HCEC 1CT (cell line): ENCODE measurements at regions not wholly inside any gene's neighbourhood (a gene's known extent, or its start where the extent isn't known, plus 50 kb on each side); places are given as distances from the start of the nearest gene placed in this dataset.

ENCODE experiments used
- DNase-seq: peaks from one replicate; pipeline ENCODE4 v3.0.0-alpha.2; 2017

DNA sequence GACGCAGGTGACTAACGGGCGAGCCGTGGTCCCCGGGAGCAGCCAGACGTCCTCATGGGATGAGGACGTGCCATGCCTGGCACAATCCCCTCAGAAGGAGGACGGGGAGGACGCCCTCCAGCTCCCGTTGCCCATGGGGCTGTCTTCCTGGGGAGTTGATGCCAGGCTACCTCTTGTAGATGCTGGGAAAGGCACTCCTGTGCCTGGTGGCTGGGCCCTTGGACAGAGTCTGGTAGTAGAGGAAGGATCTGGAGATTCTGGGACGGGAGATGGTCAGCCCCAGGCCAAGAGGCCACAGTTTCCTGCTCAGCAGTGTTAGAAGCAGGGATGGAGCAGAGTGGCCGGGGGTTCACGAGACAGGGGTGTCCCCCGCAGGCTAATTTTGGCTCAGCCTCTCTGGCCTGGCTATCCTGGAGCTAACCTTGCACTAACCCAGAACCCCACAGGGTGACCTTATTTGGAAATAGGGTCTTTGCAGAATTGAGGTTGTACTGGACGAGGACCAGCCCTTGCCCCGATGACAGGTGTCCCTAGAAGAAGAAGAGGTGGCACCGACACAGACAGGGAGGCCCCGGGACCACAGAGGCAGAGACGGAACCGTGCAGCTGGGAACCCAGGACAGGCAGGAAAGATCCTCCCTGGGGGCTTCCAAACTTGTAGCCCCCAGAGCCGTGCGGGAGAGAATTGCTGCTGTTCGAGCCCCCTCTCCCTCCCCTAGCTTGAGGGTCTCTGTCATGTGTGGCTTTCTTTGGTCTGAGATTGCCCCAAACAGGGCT, 50.1 kb upstream of the ADRA2C start:
- no peak for DNase-seq

DNA sequence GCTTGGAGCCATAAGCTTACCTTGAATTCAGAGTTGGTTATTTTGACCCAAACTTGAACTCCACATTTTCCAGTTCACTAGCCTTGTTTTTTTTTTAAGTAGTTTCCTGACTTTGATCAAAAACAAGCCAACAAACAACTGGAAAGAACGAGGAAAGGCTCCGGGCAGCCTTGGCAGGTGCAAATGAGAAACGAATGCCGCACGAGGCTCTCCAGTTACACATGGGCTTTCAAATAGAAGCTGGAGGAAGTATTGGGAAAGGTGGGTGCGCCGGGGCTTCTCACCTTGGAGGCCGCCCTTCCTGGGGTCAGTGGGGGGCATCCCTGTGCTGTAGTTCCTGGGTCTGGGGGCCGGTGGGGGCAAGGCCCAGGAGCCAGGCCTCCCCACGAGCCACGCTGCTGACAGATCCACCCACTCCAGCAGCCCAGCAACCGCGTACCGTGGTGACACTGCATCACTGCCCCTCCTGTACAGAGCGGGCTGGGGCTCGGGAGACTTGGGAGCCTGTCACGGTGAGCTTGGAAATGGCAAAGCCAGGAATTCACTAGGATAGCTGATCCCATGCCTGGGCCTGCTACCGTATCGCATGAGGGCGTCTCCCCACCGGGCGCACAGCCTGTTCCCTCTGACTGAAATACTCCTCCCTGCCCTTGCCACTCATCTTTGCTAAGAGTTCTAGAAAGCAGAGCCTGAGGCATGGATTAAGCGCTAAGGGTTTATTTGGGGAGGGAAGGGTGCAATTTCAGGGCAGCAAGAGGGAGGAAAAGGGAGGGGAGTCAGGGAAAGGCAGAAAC, 50.9 kb upstream of the ADRA2C start:
- no peak for DNase-seq

DNA sequence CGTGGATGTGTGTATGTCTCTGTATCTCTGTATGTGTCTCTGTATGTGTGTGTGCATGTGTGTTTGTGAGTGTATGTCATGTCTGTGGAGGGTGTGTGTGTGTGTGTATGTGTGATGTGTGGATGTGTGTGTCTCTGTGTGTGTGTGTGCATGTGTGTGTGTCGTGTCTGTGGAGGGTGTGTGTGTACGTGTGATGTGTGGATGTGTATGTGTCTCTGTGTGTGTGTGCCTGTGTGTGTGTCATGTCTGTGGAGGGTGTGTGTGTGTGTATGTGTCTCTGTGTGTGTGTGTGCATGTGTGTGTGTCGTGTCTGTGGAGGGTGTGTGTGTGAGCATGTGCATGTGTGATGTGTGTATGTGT, 51.6 kb upstream of the ADRA2C start:
- no peak for DNase-seq

DNA sequence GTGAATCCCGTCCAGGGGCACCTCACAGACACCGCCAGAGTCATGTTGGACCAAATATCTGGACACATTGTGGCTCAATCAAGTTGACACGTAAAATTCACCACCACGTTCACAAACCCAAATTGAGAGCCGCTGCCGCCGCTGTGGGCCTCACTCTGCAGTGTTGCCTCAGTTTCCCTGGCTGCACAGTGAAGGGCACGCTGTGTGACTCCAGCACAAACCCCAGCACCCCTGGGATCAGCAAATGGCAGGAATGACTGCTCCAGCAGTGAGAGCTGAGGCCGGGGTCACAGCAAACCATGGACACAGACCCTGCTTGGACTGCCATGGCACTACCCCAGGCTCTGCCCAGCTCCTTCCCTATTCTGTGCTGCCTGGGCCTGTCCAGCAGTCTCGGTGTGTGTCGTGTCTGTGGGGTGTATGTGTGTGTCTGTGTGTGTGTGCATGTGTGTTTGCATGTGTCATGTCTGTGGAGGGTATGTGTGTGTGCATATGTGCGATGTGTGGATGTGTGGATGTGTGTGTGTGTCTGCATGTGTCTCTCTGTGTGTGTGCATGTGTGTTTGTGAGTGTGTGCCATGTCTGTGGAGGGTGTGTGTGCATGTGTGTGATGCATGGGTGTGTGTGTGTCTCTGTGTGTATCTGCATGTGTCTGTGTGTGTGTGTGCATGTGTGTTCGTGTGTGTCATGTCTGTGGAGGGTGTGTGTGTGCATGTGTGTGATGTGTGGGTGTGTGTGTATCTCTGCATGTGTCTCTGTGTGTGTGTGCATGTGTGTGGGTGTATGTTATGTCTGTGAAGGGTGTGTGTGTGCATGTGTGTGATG, 52.2 kb upstream of the ADRA2C start:
- DNase-seq: no peak

DNA sequence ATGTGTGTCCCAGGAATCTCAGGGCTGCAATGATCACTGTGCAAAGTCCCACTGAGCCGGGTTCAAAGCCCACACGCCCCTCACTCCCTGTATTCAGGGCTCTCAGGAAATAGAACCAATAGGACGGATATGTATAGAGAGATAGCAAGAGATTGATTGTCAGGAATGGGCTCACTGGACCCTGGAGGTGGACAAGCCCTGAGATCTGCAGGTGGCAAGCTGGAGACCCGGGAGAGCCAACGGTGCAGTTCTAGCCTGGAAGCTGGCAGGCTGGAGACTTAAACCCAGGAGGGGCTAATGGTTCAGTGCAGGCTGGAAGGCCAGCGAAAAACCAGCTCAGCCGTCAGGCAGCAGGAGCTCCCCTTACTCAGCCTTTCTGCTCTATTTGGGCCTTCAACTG, 52.8 kb upstream of the ADRA2C start:
- no peak for DNase-seq

DNA sequence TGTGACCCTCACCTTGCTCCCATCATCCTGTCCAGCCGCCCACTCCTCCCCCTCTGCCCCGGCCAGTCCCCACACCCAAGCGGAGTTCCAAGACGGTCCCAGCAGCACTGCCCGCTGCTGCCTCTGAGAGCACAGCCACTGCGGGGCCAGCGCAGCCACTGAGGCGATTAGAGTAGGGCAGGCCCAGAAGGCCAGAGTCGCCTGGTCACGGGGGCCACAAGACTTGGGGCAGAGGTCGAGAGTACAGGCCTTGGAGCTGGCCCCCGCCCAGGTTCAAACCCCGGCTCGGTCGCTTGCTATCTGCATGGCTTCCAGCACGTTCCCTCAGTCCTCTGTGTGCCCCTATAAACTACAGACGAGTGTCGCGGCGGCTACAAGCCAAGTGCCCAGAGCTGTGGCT, 53.2 kb upstream of the ADRA2C start:
- DNase-seq: no peak

DNA sequence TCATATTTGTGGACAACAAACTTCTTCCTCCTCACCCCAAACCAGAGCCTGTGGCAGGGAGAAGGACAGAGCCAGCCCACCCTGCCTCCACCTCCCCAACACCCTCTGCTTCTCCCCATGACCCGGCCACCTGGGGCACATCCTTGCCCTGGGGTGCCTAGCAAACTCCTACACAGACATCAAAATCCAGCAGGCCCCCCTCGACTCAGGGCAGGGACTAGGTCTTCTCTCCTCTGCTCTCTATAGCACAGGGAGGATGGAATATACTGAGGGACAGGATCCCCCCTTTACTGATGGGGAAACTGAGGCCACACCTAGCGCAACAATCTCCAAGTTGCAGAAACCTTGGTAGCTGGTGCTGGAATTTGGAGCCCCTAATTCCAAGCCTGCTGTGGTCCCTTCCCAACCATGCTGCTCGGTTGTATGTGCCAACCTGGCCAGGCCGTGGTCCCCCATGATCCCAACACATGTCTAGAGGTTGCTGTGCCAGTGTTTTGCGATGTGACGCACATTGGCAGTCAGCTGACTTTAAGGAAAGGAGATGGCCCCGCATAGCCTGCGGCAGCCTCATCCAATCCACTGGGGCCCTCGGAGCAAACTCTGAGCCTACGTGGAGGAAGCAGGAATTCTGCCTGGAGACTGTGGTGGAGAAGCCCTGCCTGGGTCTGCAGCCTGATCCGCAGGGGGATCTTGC, 53.9 kb upstream of the ADRA2C start:
- DNase-seq: no peak

DNA sequence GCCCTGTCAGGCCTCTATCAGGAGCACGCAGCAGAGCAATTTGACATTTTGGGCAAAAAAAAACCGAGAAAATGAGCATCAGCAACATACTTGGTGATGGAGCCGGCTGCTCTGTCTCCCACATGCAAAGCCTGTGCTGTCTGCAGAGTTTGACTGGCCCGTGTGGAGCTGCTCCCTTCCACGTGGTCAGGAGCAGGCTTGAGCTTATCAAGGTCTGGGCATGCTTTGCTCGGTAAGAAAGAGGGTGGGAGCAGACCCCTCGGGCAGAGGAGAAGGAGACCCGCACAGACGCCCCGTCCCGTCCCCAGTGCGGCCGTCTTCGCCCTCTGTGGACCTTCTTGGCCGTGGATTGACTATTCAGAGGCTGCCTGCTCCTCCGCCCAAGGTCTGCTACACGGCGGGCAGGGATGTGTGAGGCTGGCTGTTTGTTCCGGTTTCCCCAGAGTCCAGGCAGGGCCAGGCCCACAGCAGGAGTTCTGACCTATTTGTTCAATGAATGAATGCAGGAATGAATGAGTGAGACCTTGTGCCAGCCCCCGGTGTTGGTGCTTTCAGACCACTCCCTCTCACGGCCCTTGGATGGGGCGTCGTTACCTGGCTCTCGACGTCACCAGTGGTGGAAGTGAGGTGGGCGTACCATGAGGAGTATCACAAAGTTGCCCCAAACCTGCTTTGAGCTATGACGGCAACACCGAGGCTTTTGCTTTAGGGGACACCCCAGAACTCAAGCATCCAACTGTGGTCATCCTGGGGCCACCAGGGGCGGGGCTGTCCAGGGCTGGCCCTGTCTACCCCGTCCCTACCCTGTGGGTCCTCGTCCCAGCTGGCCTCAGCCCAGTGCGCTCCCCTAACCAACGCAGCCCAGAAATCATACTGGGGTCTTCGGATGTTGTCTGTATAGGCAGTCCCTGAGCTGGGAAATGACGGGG, 54.7 kb upstream of the ADRA2C start:
- no peak for DNase-seq

DNA sequence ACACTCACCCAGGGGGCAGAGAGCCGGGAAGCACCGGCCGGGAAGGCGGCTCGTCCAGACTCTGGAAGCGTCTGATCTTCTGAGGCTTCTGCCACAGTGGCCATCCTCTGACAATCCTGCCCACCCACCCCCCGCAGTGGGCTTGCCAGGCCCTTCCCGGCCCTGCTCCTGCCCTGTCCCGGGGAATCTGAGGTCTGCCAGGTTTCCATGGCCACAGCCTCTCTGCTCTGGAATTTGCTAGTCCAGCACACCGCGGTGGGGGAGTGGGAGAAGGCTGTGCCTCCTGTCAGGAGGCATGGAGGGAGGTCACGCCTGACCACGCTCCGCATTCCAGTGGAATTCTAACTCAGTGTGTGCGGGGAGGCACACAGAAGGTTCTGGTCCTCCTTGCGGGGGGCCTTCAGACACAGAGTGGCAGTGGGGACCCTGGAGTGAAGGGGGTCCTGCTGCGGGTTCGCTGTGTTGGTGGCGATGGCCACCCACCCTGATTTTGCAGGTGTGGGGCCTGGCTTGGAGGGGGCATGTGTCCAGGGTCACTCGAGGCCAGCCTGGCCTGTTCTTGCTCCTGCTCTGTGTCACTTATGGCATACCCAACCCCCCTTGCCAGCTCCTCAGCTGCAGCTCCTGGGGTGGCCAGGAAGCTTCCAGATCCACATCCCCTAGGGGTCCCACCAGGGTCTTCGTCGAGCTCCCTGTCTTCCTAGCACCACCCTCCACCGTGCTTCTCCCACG, 55.6 kb upstream of the ADRA2C start:
- no peak for DNase-seq

DNA sequence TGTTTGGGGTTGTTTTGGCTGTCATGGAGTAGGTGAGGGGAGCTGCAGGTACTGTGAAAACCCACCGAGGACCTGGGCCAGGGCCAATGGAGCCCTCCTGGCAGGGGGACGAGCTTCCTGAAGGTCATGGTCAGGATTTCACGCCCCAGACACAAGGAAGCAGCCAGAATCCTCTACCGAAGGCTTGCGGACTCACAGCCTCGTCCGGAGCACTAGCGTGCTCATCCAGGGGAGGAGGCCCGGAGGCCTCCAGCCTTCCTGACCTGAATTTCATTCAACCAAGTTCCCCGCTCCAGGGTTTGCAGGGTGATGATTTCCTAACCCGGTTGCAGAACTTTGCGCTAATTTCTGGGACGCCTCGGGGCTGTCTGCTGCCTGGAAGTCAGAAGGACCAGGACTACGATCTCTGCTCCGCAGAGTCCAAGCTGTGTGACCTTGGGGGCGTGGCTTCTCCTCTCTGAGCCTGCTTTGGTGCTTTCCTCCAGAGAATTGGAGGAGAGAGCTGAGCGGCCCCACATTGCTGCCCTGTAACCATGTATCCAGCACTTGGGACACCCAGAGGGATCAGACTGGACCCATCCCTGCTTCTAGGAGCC, 56.2 kb upstream of the ADRA2C start:
- DNase-seq: no peak

DNA sequence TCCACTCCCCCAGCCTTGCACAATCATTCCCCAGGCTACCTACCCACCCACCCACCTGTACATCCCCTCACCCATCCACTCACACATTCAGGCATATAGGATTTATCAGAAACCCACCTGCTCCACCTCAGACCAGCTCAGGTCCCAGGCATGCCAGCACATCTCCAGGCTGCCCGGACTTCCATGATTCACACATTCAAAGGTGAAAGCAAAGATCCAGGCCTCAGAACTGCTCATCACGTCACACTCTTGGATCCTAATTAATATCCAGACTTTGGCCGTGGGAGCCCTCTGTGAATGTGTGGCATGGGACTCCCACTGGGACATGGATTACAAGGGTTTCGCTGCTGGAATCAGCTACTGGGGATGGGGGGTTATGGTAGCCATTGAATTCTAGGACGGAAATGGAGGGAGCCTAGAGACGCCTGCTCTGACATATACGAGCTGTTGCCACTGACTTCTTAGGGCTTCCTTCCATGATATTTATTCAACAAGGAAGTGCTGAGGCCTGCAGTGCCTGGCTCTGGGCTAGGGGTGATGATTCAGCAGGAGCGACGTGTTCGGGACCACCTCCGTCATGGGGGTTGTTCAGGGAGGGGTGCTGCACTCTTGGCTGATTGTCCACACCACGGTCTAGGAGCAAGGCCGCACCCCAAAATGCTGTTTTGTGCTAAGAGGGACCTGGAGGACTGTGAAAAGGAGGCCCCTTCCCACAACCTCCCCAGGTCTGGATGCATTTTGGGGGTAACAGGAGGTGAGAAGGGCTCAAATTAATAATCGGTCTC, 56.9 kb upstream of the ADRA2C start:
- no peak for DNase-seq

DNA sequence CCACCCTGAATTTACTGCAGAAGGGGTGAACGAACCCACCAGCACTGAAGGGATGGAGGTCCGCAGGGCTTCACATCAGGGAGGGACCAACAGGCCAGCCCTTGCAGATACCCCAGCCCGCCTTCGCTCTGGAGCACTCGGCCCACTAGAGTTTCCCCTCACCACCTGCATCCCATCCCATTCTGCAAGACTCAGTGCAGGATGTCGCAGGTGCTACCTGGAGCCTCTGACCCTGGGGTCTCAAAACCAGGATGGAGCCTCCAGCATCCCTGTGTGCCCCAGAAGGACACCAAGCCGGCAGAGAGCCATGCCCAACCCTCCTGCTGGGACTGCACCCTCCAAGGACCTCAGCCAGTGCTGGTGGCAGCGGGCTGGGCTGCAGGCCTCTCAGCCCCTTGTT, 57.6 kb upstream of the ADRA2C start:
- no peak for DNase-seq

DNA sequence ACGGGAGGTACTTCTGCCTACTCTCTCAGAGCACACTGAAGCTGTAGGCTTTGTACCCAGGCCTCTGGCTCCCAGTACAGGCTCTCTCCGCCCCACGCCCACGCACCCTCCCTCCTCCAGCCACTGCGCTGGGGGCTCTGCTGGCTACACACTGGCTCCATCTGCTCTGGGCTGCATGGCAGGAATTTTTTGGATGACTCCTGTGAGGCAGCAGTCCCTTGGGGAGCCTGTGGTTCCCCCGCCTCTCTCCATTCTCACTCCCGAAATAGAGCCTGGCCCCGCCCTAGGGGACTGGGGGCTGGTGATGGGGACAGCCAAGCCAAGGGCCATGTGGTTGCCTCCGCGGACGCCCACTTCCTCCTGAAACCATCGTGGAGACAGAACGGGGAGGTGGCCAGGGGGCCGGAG, 58.1 kb upstream of the ADRA2C start:
- no peak for DNase-seq

DNA sequence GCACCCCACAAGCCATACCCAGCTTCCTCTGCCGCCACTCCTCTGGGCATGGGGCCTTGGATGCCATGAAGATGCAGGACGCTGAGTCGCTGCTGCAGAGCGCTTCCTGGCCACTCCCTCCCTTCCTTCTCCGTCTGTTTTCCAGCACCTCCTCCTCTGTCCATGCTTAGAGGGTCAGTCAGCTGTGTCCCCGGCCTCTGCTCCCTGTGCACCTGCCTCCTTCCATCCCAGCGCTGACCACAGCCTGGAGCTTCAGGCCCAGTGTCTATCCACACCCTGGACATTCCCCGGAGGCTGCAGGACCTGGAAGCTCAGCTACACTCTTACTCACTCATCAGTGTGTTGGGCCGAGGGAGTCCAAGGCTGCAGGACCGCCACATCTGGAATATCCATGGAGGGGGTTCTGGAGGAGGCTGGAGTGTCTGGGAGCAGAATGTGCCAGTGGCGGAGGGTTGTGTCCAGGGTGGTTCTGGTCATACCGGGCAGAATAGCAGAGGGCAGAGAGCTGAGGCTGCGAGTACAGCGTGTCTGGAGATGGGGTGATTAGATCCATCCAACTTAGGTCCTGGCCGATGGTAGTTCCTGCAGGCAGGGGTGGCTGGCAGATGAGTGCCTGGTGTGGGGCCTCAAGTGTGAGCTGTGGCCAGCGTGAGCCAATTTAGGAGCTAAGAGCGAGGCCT, 58.6 kb upstream of the ADRA2C start:
- no peak for DNase-seq

DNA sequence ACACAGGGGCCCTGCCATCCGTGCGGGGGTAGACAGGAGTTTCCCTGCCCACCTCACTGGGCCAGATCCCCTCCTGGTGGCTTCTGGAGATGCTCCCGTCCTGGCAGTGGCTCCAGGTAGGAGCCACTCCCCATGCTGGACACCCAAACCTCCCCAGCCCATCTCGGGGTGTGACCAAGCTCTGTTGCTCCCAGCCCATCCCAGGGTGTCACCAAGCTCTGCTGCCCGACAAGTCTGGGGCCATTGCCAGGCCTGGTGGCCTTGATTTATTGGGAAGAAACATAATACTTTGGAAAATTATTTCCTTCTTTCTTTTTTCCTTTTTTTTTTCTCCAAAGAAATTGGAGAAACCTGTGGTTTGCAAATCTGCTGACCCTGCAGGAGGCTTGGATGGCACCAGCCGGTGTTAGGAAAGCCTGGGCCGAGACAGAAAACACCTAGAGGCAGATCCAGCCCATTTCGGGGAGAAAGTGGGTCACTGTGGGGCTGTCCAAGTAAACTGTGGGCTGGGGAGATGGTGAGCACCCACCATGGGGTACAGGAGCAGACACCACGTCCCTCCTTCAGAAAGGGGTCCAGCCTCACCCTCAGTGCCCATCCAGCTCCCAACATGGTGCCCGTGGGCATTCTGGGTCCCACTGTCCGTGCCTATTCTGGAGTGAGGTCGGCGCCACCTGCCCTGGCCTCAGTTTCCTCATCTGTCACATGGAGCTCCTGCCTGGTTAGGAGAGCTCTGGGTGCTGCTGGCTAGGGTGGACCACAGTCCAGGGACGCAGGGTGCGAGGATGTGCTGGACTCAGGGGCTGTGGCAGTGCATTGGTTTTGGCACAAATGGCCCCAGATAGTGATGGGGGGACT, 59.4 kb upstream of the ADRA2C start:
- no peak for DNase-seq

DNA sequence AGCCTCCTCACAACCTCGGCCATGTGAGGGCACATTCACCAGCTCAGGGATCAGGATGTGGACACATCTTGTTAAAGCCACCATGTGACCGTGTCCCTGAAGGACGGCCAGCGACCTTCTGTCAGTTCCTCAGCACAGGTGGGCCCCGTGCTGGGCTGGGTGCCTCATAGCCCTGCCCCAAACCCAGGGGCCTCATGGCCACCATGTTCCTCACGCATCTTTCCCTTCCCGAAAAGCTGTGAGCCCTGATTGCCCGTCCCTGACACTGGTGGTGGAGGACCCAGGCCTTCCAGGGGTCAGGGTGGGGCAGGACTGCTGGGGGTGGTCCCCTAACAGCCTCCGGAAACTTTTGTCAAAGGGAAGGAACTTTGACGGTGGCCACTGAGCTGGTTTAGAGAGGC, 60.1 kb upstream of the ADRA2C start:
- DNase-seq: no peak

DNA sequence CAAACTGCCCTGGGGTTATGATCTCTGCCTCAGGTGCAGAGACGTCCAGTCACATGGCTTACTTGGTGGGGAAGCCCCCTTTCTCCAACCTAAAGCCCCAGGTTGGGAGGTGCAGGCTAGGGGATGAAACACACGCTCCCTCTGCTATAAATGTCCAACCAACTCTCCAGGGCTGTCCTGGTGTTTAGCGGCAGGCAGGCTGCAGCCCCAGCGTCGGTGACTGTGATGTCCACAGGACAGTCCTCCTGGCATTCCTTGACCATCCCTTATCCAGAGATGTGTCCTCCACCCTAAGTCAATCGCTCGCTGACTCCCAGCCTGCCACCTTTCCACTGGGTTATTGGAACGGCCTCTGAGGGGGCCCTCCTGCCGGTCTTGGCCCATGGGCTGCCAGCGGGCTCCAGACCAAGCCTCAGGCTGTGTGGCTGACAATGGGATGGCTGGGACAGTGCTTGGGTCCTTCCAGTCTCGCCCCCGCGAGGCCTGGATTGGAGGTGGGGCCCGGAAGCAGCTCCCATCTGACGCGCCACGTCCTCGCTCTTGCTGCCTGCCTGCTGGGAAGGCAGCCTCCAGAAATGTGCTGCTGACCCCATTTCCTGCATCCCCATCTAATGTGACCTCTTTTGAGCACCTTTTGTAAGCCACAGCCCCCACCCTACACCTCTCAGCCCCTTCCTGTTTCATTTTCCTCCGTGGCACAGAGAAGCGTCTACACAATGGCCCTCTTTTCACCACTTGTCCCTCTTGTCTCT, 60.8 kb upstream of the ADRA2C start:
- no peak for DNase-seq

DNA sequence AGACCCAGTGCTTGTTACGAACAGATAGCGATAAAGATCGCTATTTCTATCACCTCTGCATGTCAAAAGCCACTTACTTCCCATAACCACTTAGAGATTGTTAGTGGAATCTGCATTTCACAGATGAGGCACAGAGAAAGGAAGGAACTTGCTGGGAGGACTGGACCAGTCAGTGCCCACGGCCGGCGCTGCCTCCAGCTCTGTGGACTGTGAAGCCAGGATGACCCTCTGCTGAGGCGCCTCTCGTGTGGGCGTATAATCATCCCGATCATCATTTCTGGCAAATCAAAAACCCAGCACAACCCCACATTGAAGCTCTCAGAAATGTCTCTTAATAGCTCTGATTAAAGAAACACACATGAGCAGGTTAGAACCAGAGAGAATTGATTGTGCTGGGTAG, 61.5 kb upstream of the ADRA2C start:
- DNase-seq: no peak
